ENCODE measurements at regions not wholly inside any gene's neighbourhood (a gene's known extent, or its start where the extent isn't known, plus 50 kb on each side); places are given as distances from the start of the nearest gene placed in this dataset.

GRCh38 chr16:88282564-88283395 lies 100.0 kb upstream of the ZNF469 start:
- no peak for TF ChIP-seq CTCF (IDR thresholded peaks at IDR 0.05 in 4 of 5, conservative IDR thresholded peaks at IDR 0.05 in 1 of 5)
- TF ChIP-seq POLR2A (IDR thresholded peaks at IDR 0.05), result no peak

All from gastrocnemius medialis (tissue), 4 donors.